ENCODE measurements at regions not wholly inside any gene's neighbourhood (a gene's known extent, or its start where the extent isn't known, plus 50 kb on each side); places are given as distances from the start of the nearest gene placed in this dataset.

DNA sequence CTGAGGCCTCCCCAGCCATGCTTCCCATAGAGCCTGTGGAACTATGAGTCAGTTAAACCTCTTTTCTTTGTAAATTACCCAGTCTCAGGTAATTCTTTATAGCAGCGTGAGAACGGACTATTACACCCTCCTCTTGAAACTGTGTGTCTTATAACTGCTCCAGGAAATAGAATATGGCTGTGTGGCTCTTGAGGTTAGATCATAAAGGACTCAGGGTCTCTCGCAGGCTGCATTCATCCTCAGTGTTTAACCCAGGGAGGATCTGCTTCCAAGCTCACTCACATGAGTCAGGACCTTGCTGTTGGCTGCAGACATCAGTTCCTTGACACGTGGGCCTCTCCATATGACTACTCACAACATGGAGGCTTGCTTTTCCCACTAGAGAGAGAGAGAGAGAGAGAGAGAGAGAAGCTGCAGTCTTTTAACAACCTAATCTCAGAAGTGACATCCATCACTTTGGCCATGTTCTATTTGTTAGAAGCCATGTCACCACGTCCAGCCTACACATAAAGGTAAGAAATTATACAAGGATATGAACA is 114.3 kb upstream of the UBE2E1 start:
- no peak for TF ChIP-seq POLR2AphosphoS5 (IDR thresholded peaks at IDR 0.05; ENCODE audit: borderline replicate concordance, low read depth, low read length)
- no peak for TF ChIP-seq EZH2 (IDR thresholded peaks at IDR 0.05)

Measured in SK-N-MC (cell line).